AG09309 (cell line): ENCODE measurements at regions not wholly inside any gene's neighbourhood (a gene's known extent, or its start where the extent isn't known, plus 50 kb on each side); places are given as distances from the start of the nearest gene placed in this dataset.

Source experiments
- DNase-seq: peaks from one replicate; pipeline ENCODE4 v3.0.0-alpha.2; 2010; ENCODE audit warnings: low read depth
- H3K4me3 ChIP-seq: 2 replicates; pipeline ENCODE4 v1.5.1; 2011; ENCODE audit warnings: mild to moderate bottlenecking, low read depth, low read length, moderate library complexity; ENCODE audit not compliant: control insufficient read depth
- TF ChIP-seq, protein P1 (sequence below): IDR thresholded peaks from 2 replicates; pipeline ENCODE4 v1.5.1; 2011; ENCODE audit warnings: mild to moderate bottlenecking, low read depth, low read length, inconsistent platforms; ENCODE audit not compliant: insufficient read depth, control insufficient read depth; ENCODE audit errors: missing control alignments

DNA sequence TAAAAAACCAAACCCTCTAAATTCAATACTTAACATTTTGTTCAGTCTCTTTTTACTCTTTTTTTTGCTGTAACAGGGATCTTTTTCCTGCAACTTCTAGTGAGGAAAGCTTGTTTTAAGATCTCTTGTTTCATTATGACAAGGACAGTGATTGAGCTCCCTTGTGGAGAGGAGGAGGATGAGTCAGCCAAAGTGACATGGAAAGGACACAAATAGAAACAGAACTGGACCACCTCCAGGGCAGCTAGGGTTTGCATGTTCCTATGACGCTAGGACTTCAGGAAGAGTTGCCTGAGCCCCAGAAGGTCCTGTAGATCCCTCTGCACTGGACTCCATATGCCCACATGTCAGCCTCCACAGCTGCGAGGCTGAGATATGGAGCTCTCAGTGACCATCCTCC lies 212.6 kb upstream of the FAM78B start:
- TF ChIP-seq, protein P1, sequence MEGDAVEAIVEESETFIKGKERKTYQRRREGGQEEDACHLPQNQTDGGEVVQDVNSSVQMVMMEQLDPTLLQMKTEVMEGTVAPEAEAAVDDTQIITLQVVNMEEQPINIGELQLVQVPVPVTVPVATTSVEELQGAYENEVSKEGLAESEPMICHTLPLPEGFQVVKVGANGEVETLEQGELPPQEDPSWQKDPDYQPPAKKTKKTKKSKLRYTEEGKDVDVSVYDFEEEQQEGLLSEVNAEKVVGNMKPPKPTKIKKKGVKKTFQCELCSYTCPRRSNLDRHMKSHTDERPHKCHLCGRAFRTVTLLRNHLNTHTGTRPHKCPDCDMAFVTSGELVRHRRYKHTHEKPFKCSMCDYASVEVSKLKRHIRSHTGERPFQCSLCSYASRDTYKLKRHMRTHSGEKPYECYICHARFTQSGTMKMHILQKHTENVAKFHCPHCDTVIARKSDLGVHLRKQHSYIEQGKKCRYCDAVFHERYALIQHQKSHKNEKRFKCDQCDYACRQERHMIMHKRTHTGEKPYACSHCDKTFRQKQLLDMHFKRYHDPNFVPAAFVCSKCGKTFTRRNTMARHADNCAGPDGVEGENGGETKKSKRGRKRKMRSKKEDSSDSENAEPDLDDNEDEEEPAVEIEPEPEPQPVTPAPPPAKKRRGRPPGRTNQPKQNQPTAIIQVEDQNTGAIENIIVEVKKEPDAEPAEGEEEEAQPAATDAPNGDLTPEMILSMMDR, result no peak

GRCh38 chr1:166383137-166383536 lies 216.3 kb upstream of the FAM78B start:
- TF ChIP-seq, protein P1, result no peak
- no peak overlapping the region for H3K4me3 ChIP-seq
- no peak for DNase-seq

More for the DNA sequence above, 212.6 kb upstream of the FAM78B start:
- H3K4me3 ChIP-seq, result no peak overlapping the region
- DNase-seq, result no peak

DNA sequence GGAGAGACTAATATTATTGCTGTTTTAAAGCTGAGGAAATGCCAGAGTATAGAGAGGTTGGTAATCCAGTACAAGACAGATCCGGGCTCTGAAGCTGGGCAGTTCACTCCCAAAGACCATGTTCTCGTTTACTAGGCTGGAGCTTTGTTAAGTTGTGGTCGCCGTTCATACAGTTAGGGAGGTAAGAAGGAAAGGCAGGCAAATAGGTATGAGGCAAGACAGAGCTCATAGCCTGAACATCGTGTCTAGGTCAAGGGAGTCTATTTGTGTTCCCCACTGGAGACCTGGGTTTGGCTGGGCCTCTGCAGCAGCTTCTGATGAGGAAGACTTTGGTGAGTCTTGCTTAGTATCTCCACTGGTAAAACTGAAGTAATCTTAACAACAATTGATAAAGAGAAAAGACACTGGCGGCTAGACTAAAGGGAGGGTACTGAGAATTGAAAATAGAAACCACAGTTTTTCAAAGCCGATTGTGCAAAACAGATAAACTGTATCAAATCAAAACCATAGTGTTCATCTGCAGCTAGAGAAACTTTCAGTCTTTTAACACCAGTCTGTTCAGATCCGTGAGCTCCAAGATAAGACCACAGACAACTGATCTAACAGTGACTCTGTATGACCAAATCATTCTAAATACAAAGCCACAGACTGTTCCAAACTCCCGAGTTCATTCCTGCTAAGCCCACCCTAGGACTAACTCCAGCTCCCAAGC lies 217.0 kb upstream of the FAM78B start:
- DNase-seq, result no peak
- no peak overlapping the region for H3K4me3 ChIP-seq
- TF ChIP-seq, protein P1, result no peak

DNA sequence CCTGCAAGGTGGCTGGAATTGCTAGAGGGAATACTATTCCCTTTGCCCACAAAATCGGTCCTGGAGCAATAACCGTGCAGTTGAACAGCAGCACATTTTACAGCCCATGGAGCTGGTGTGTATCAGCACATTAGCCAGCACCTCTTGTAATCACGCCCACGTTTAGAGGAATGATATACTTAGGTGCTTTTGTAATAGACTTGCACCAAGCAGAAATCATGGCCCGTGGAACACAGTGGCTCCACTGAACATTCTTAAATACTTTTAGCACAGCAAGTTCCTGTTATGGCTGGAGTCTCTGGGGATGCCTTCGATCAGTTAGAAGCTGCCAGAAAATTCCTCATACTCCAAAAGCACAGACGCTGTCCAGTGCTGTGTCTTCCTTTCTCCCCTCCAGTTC lies 218.1 kb upstream of the FAM78B start:
- no peak for DNase-seq
- TF ChIP-seq, protein P1, result no peak
- H3K4me3 ChIP-seq, result no peak overlapping the region

DNA sequence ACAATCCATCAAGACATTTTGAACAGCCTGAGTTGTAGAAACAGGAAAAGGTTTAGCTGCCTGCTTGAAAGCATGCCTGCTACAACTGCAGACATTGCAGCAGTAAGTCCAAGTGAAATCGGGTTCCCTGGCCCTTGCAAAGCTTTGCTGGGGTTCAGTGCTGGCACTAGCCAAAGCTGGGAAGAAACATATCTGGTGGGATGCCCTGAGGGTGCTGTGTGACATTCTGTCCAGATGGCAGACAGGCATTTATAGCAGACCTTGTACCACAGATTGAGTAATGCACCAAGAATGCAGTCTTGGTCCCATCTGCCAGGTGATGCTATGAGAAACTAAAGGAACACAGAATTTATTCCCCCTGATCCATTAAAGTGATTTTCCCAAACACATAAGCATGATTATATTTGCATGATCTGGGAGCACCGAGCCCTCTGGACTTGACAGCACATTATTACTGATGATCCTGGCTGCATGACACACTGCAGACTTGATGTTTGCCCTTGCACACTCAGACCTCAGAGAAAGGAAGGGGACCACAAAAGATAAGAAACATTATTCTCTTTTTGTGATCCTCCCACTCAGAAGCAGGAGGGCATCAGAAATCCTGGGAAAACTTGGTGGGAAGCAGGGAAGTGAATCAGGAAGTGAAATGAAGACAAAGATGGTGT lies 223.7 kb upstream of the FAM78B start:
- TF ChIP-seq, protein P1, result no peak
- no peak for DNase-seq
- no peak overlapping the region for H3K4me3 ChIP-seq

DNA sequence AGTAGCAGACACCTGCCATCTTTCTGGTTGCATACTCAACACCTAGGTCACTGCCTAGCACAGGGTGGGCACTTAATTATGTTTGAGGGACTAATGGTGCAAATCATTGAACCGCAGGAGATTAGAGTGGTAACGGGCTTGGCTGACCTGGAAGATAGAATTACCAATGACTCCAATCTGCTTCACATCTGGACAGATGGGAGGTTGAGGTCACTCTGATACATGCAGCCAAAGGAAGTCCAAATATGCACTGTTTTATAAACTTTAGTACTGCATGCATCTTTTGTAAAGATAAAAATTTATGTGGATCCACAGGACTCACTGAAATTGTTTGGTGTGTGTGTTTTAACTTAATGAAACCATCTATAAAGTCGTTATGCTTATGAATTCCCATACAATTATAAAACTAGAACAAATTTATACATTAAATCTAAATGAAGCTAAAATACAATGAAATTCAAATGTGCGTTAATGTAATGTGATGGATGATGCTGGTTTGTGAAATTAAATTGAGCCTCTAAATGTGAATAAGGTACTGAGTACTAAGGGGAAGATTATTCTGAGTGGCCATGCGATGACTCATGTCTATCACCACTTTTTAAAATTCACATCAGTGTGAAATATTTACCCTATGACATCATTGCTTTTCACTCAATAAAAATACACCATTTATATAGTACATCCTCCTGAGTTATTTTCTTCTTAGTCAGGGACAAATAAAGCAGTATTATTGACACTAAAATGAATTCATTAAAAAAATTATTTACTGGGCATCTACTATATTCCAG lies 224.7 kb upstream of the FAM78B start:
- TF ChIP-seq, protein P1, result no peak
- H3K4me3 ChIP-seq, result no peak overlapping the region
- no peak for DNase-seq
